Astrocyte (in vitro differentiated cells and primary cell): ENCODE measurements at regions not wholly inside any gene's neighbourhood (a gene's known extent, or its start where the extent isn't known, plus 50 kb on each side); places are given as distances from the start of the nearest gene placed in this dataset.
"Not testable (repeated sequence)": the region's sequence is repeated elsewhere in the genome, so short reads cannot be mapped to it uniquely, and the experiment has no call there.

ENCODE experiments used
- DNase-seq: peaks from one replicate; pipeline ENCODE4 v3.0.0-alpha.2; 2010; ENCODE audit warnings: low read depth
- FAIRE-seq: peaks from 2 replicates; lab custom pipeline; 2011; peaks lifted over from hg19 to GRCh38; lab: Jason Lieb, UNC
- H2AFZ ChIP-seq: 2 replicates; pipeline ENCODE4 v1.6.0; 2012; ENCODE audit warnings: low read depth, low read length, inconsistent platforms
- H3K27ac ChIP-seq: 2 replicates; pipeline ENCODE4 v1.5.1; 2011; ENCODE audit warnings: low read depth, low read length, inconsistent platforms
- H3K27me3 ChIP-seq: 2 replicates; pipeline ENCODE4 v1.6.0; 2011; ENCODE audit warnings: low read length, inconsistent platforms; ENCODE audit not compliant: insufficient read depth
- H3K36me3 ChIP-seq: 2 replicates; pipeline ENCODE4 v1.5.1; 2011; ENCODE audit warnings: low read length, inconsistent platforms; ENCODE audit not compliant: insufficient read depth
- H3K4me1 ChIP-seq: 2 replicates; pipeline ENCODE4 v1.5.1; 2011; ENCODE audit warnings: low read length, inconsistent platforms; ENCODE audit not compliant: insufficient read depth
- H3K4me2 ChIP-seq: 2 replicates; pipeline ENCODE4 v1.6.0; 2012; ENCODE audit warnings: low read length, inconsistent platforms
- H3K4me3 ChIP-seq: 2 replicates; pipeline ENCODE4 v1.5.1; 2011; ENCODE audit warnings: low read depth, mild to moderate bottlenecking, low read length, inconsistent platforms; ENCODE audit not compliant: insufficient read depth
- H3K79me2 ChIP-seq: 2 replicates; pipeline ENCODE4 v1.6.0; 2012; ENCODE audit warnings: mild to moderate bottlenecking, low read length, inconsistent platforms; ENCODE audit not compliant: insufficient read depth
- H3K9ac ChIP-seq: 2 replicates; pipeline ENCODE4 v1.6.0; 2012; ENCODE audit warnings: mild to moderate bottlenecking, low read length, inconsistent platforms
- H3K9me3 ChIP-seq: 2 replicates; pipeline ENCODE4 v1.5.1; 2012; ENCODE audit warnings: low read depth, mild to moderate bottlenecking, low read length, inconsistent platforms; ENCODE audit not compliant: insufficient read depth
- H4K20me1 ChIP-seq: 2 replicates; pipeline ENCODE4 v1.6.0; 2012; ENCODE audit warnings: low read length, inconsistent platforms; ENCODE audit not compliant: insufficient read depth
- H3K27ac Mint-ChIP-seq: one replicate; pipeline ENCODE4 v1.8.0; 2021; ENCODE audit warnings: mild to moderate bottlenecking, mixed read lengths; ENCODE audit not compliant: unreplicated experiment
- H3K27me3 Mint-ChIP-seq: one replicate; pipeline ENCODE4 v1.8.0; 2021; ENCODE audit warnings: low read depth, mixed read lengths; ENCODE audit not compliant: unreplicated experiment
- H3K36me3 Mint-ChIP-seq: one replicate; pipeline ENCODE4 v1.8.0; 2021; ENCODE audit warnings: low read depth, mixed read lengths; ENCODE audit not compliant: unreplicated experiment
- H3K4me1 Mint-ChIP-seq: one replicate; pipeline ENCODE4 v1.8.0; 2021; ENCODE audit warnings: low read depth, mixed read lengths; ENCODE audit not compliant: unreplicated experiment
- H3K4me3 Mint-ChIP-seq: one replicate; pipeline ENCODE4 v1.8.0; 2021; ENCODE audit warnings: mild to moderate bottlenecking, moderate library complexity, mixed read lengths; ENCODE audit not compliant: unreplicated experiment
- H3K9me3 Mint-ChIP-seq: one replicate; pipeline ENCODE4 v1.8.0; 2021; ENCODE audit warnings: mild to moderate bottlenecking, mixed read lengths; ENCODE audit not compliant: unreplicated experiment
- EZH2 ChIP-seq: IDR thresholded peaks from 2 replicates; pipeline ENCODE4 v1.6.1; 2012; ENCODE audit warnings: mild to moderate bottlenecking, low read length, inconsistent platforms; ENCODE audit not compliant: insufficient read depth
- TF ChIP-seq, protein P1 (sequence below): IDR thresholded peaks from 2 replicates; pipeline ENCODE4 v1.5.1; 2011; ENCODE audit warnings: low read depth, mild to moderate bottlenecking, inconsistent platforms, low read length, moderate library complexity; ENCODE audit not compliant: insufficient read depth

DNA sequence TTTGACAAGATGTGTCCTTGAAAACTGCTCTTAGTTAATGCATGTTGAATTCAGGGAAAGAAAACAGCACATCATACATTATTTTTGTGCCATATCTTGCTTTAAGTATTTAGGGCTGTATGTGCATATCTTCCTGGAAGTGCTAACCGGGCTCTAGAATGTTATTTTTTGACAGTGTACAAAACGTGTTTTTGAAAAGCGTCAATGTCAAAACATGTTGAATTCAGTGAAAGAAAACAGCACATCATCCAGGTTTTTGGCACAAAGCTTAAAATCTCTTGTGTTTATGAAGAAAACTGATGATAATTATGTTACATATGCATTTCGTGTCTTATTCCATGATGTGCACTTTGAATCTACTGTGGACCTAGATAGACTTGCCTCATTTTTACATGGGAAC, 82.7 kb downstream of the ASCL4 start:
- Histone ChIP-seq H3K4me3 (no peak overlapping the region), H2AFZ (no peak overlapping the region), H4K20me1 (no peaks in the 10 kb centered on the region), H3K9ac (no peak overlapping the region), H3K27me3 (peaks cover 9% of the 10 kb centered on the region), H3K9me3 (no peaks in the 10 kb centered on the region), H3K79me2 (no peaks in the 10 kb centered on the region), H3K4me2 (no peak overlapping the region), H3K27ac (no peak overlapping the region), H3K36me3 (no peaks in the 10 kb centered on the region), H3K4me1 (no peaks in the 10 kb centered on the region)
- no peak for TF ChIP-seq EZH2
- TF ChIP-seq, protein P1, sequence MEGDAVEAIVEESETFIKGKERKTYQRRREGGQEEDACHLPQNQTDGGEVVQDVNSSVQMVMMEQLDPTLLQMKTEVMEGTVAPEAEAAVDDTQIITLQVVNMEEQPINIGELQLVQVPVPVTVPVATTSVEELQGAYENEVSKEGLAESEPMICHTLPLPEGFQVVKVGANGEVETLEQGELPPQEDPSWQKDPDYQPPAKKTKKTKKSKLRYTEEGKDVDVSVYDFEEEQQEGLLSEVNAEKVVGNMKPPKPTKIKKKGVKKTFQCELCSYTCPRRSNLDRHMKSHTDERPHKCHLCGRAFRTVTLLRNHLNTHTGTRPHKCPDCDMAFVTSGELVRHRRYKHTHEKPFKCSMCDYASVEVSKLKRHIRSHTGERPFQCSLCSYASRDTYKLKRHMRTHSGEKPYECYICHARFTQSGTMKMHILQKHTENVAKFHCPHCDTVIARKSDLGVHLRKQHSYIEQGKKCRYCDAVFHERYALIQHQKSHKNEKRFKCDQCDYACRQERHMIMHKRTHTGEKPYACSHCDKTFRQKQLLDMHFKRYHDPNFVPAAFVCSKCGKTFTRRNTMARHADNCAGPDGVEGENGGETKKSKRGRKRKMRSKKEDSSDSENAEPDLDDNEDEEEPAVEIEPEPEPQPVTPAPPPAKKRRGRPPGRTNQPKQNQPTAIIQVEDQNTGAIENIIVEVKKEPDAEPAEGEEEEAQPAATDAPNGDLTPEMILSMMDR, result no peak
- Mint-ChIP-seq H3K36me3 (no peaks in the 10 kb centered on the region), H3K4me3 (no peak overlapping the region), H3K4me1 (no peaks in the 10 kb centered on the region), H3K27me3 (peaks cover 36% of the 10 kb centered on the region), H3K27ac (no peak overlapping the region), H3K9me3 (no peaks in the 10 kb centered on the region)
- no peak for DNase-seq
- FAIRE-seq, result no peak

DNA sequence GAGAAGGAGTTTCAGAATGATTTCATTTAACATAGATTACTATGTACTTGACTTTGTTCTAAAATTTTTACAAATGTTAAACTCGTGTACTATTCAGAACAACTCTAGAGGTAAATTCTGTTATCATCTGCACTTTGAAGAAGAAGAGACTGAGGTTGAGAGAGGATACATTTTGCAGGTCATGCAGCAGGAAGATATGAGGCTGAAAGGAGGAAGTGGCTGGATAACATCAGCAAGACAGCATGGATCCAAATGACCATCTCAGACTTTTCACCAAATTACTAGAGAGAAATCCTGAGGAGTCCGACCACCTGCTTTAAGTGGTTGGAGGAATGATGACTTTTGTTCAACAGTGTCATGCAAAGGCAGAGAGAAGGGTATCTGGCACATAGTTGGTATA, 84.9 kb downstream of the ASCL4 start:
- Mint-ChIP-seq H3K4me3 (no peak overlapping the region), H3K4me1 (peaks cover 4% of the 10 kb centered on the region), H3K9me3 (no peaks in the 10 kb centered on the region), H3K36me3 (no peaks in the 10 kb centered on the region), H3K27ac (no peak overlapping the region), H3K27me3 (peaks cover 55% of the 10 kb centered on the region)
- Histone ChIP-seq H3K27ac (no peak overlapping the region), H3K4me2 (no peak overlapping the region), H3K4me1 (no peaks in the 10 kb centered on the region), H3K36me3 (no peaks in the 10 kb centered on the region), H3K9me3 (no peaks in the 10 kb centered on the region), H4K20me1 (no peaks in the 10 kb centered on the region), H3K9ac (no peak overlapping the region), H3K79me2 (no peaks in the 10 kb centered on the region), H3K27me3 (peaks cover 6% of the 10 kb centered on the region), H3K4me3 (no peak overlapping the region), H2AFZ (no peak overlapping the region)
- no peak for TF ChIP-seq EZH2
- DNase-seq (no peak), FAIRE-seq (no peak)

DNA sequence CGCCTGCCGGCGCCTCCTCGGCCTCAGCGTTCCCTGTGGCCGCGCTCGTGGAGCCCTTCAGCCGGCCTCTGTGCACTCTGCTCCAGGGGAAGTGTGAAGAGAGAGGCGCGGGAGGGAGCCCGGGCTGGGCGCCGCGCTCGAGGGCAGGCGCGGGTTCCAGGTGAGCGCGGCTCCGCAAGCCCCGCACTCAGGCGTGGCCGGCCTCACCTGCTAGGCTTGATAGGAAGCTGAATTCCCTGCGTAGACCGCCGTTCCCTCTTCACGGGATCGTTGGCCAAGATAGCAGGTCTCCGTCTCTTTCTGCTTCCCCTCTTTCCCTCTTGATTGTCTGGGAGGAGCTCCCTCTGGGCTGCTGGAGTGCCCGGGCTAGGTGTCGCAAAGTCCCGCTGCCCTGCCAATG, 89.7 kb downstream of the ASCL4 start:
- no peaks in the 10 kb centered on the region for H3K79me2 ChIP-seq
- H3K36me3 ChIP-seq, result no peaks in the 10 kb centered on the region
- Mint-ChIP-seq H3K9me3 (peaks cover 3% of the 10 kb centered on the region), H3K27ac (no peak overlapping the region), H3K36me3 (no peaks in the 10 kb centered on the region), H3K27me3 (peaks cover 55% of the 10 kb centered on the region), H3K4me1 (peaks cover 4% of the 10 kb centered on the region), H3K4me3 (peak overlapping the region; percentile 76)
- H3K4me3 ChIP-seq, result no peak overlapping the region
- no peaks in the 10 kb centered on the region for H3K9me3 ChIP-seq
- no peak for FAIRE-seq
- H2AFZ ChIP-seq, result no peak overlapping the region
- H3K27me3 ChIP-seq, result peaks cover 6% of the 10 kb centered on the region
- H3K4me2 ChIP-seq, result no peak overlapping the region
- TF ChIP-seq, protein P1, result no peak
- no peak for DNase-seq
- H3K9ac ChIP-seq, result no peak overlapping the region
- no peaks in the 10 kb centered on the region for H3K4me1 ChIP-seq
- no peak overlapping the region for H3K27ac ChIP-seq
- H4K20me1 ChIP-seq, result no peaks in the 10 kb centered on the region

DNA sequence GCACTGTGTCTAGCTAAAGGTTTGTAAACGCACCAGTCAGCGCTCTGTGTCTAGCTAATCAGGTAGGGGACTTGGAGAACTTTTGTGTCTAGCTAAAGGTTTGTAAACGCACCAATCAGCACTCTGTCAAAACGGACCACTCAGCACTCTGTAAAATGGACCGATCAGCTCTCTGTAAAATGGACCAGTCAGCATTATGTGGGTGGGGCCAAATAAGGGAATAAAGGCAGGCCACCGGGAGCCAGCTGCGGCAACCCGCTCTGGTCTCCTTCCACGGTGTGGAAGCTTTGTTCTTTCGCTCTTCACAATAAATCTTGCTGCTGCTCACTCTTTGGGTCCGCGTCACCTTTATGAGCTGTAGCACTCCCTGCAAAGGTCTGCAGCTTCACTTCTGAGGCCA, 90.2 kb downstream of the ASCL4 start:
- not testable (repeated sequence) for H3K4me2 ChIP-seq, H3K4me3 Mint-ChIP-seq

More for the DNA sequence above, 90.2 kb downstream of the ASCL4 start:
- not testable (repeated sequence) for H3K4me1 Mint-ChIP-seq, H3K9me3 ChIP-seq, FAIRE-seq, H3K27me3 ChIP-seq, H3K27ac ChIP-seq, H3K4me1 ChIP-seq, H2AFZ ChIP-seq, DNase-seq, H3K4me3 ChIP-seq, H3K9ac ChIP-seq, H4K20me1 ChIP-seq, H3K36me3 ChIP-seq, H3K79me2 ChIP-seq, H3K36me3 Mint-ChIP-seq, H3K9me3 Mint-ChIP-seq, H3K27ac Mint-ChIP-seq
- peaks cover 57% of the 10 kb centered on the region for H3K27me3 Mint-ChIP-seq
